HT1080 (cell line): ENCODE measurements at regions not wholly inside any gene's neighbourhood (a gene's known extent, or its start where the extent isn't known, plus 50 kb on each side); places are given as distances from the start of the nearest gene placed in this dataset.

Experiments used
- DNase-seq: peaks from one replicate; pipeline ENCODE4 v3.0.0-alpha.2; 2015; ENCODE audit warnings: low read depth

DNA sequence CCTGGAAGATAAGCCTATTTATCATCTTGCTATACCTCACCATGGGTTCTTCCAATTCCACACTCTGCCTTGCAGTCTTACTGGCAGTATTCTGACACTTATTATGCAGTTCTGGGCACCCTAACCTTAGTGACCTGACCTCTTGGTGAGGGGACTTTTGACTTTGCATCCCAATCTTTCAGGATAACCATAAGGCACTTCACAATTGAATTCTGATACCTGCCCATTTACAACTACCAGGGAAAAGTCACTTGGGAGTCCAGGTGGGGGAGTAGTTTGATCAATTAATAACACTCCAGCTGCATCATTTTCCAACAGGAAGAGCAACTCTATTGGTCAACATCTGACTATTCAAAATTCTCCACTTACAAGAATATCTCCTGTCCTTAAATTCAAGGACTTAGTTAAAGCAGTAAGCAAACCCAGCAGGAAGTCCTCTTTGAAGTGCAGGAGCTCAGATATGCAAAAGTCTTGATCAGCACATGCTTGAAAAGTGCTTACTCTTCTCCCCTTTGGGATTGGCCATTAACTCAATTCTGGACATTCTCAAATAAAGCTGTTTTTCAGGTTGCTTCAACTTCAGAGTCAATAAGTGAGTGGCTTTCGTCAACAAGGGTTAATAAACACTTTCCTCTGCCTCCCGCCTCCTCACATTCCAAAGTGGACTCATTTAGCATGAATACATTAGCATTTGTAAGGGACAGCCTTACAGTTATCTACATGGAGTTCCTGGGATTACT is 177.4 kb upstream of the NRIP1 start:
- no peak for DNase-seq

GRCh38 chr21:15242906-15243305 is 178.1 kb upstream of the NRIP1 start:
- no peak for DNase-seq

GRCh38 chr21:15243406-15243805 is 178.6 kb upstream of the NRIP1 start:
- DNase-seq, result no peak

- DNase-seq, result no peak
Observed at GRCh38 chr21:15247613-15248012, 182.8 kb upstream of the NRIP1 start.

DNA sequence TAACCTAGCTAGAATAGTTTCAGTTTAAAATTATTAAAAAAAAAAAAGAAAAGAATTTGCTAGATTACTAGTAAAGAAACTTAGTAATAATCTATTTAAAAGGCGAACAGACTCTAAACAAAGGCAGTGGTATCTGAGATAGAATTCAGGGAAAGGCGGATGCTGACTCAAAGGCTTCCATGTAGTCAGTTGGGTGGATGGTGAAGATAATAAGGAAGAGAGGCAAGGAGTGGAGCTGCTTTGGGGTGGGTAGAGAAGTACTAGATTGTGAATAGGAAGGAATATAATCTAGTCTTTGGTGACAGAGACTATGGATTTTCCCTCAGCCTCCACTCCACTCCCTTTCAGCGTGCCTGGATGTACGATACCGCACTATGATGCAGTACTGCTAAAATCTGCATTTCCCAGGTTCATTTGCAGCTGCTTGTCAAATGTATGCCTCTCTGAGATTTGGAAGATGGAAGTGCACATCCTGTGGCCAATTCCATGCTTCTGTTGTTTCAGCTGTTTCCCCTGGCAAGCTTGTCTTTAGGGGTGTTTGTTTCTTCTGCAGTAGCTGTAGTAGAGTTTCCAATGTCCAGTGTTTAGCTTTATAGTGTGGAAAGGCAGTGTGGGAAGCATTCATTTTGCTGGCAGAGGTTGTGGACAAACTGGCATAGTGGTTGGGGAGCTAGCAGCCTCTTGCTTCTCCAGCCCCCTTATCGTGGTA is 184.6 kb upstream of the NRIP1 start:
- DNase-seq, result no peak

- peak; percentile 72 for DNase-seq
Observed at GRCh38 chr21:15250384-15250783, 185.6 kb upstream of the NRIP1 start.

DNA sequence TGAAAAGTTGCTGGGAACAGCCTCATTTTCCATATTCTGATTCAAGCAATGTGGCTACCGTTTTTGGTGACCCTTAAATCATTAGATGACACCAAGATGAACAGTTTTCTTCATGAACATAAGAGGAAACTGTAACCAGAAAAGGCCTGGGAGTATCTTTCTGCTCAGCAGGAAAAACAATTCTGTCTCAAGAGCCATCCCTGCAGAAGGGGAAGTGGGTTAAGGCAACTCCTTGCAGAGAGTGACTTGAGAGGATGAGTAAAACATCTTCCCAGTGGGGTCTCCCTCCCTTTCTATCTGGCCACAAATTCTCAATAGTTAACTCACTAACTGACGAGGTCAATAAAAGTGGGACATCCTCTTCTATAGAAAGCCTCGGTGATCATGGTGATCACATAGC is 187.6 kb upstream of the NRIP1 start:
- peak; percentile 10 for DNase-seq

GRCh38 chr21:15254111-15254510 is 189.3 kb upstream of the NRIP1 start:
- no peak for DNase-seq

DNA sequence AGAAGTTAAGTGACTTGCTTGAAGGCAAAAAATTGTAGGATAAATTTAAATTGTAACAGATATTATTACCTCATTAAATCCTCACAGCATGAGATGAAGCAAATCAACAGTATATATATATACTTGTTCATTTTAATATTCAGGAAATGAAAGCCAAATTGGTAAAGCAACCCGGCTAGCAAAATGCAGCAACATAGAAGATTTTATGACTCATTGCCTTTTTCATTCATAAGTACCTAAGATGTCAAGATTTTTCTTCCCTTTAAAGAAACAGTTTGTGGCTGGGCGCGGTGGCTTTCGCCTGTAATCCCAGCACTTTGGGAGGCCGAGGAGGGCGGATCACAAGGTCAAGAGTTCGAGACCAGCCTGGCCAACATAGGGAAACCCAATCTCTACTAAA is 190.5 kb upstream of the NRIP1 start:
- DNase-seq, result no peak

DNA sequence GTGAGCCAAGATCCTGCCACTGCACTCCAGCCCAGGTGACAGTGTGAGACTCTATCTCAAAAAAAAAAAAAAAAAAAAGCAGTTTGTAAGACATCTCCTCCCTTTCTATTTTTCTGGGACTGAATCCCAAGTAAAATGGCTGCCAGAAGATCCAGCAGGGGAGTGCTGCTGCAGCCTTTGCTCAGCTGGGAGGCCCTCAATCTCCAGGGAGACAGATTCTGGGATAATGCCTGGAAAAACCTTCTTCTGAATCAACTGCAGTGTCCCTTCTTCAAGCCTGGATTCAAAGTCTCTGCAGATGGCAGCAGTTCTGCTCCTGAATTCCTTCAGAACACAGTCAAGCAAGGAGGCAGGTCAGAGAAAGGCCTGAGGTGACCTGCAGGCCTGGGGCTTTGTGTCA is 191.0 kb upstream of the NRIP1 start:
- DNase-seq, result no peak

DNA sequence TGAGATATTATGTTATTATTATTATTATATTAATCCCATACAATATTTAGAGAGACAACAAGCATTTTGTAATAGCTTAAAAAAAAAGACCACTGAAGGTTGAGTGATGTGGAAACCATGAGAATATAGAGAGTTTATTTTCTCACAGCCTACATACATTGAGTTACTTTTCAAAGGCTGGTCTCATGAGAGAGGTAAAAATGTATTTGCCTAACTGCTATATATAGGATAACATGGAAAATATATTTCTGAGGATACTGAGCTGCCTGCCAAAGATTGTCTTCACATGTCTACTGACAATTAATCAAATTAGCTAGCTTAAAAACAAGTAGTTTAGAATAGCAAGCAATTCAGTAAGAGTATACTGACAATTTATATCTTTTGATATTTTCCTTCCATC is 192.2 kb upstream of the NRIP1 start:
- DNase-seq, result no peak

DNA sequence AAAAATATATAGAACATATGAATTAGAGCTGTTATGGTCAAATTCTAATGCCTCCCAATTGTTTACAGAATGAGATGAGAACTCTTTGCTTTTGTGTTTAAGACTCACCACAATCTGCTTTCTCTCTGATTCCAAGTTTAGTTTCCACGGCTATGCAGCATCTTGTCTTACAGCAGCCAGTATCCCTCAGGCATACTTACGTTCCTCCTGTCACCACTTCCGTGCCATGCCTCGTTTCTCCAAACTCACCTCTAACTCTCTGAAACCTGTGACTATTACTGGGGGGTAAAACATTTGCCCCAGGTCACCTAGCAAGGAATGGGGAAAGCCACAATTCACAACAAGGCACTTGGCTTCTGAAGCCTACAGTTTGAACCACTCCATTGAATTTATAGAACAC is 192.8 kb upstream of the NRIP1 start:
- no peak for DNase-seq

DNA sequence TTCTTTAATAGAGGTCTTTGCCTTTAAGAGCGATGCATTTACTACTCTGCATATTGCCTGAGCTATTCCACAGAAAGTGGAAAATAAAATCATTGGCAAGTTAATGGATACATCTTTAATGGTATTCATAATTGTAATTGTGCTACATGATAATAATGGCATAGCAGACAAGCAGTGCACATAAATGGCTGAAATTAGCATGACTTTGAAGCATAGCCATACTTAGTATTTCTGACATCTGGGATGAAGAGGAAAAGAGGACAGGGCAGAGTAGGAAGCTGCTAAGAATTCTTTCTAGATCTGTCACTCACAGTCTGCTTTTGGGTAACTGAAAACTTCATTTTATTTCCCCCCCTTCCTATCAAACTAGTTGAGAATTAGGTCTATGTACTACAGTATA is 195.0 kb upstream of the NRIP1 start:
- DNase-seq, result no peak

GRCh38 chr21:15260604-15261003 is 195.8 kb upstream of the NRIP1 start:
- no peak for DNase-seq

DNA sequence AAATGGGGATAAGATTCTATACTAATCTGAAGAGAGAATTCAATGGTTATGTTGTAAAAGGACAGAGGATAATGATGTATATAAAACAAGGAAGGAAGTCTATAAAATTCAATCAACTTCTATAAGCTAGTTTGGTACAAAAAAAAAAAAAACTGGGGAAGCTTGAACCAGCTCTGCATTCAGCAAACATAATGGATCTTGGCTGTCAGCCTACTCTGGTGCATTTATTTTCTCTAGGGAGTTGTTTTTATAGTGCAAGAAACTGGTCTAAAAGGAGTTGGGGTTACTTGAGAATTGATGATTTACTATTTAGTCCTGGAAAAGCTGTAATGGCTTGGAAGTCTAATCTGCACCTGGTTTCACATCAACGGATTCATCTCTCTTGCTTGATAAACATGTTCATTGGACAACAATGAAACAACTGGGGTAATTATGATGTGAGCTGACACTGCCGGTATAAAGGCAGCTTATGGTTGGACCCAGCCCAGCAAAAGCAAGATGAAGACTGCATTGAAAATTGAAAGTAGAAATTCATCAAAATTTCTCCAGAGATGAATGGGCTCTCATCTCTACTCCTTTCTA is 199.4 kb upstream of the NRIP1 start:
- no peak for DNase-seq

GRCh38 chr21:15272171-15272570 is 207.4 kb upstream of the NRIP1 start:
- DNase-seq, result no peak

DNA sequence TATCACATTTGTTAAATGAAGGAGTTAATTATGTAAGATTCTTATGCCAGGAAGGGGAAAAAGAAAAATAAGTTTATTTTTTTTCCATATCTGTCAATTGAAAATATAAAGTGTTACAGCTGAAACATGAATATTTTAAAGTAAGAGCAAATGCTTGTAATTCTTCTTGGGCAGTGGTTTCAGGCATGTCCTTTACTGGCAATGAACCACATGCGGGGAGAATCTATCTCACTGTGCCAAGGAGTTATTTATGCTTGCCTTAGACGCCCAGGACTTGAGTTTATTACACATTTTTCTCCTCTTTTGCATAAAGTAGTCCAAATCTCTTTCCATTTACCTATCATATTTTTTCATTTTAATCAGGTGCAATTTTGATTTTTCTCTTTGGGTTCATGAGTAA is 207.8 kb upstream of the NRIP1 start:
- DNase-seq, result no peak

DNA sequence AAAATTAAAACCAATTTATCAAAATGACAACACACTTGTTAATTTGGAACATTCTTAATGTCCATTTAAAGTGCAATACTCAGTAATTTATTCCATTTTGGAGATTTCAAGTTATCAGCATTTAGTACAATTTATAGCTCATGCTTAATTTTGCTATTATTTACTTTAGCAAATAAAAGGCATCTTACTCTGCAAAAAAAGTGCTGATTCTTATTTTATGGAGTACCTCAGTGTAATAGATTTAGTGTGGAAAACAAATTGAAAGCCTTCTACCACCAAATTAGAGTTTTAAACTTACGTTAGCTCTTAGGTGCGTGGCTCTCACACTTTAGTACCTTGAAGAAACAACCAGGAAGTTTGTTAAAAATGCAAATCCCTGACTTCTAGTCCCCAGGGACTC is 208.4 kb upstream of the NRIP1 start:
- DNase-seq, result no peak

- no peak for DNase-seq
Observed at GRCh38 chr21:15274701-15275485, 210.1 kb upstream of the NRIP1 start.

- no peak for DNase-seq
Observed at GRCh38 chr21:15275615-15276235, 210.9 kb upstream of the NRIP1 start.

GRCh38 chr21:15276243-15276642 is 211.4 kb upstream of the NRIP1 start:
- DNase-seq, result no peak

- DNase-seq, result no peak
Observed at GRCh38 chr21:15277466-15277865, 212.7 kb upstream of the NRIP1 start.
